ENCODE measurements at regions not wholly inside any gene's neighbourhood (a gene's known extent, or its start where the extent isn't known, plus 50 kb on each side); places are given as distances from the start of the nearest gene placed in this dataset.
A peak's percentile ranks its signal among the peaks of the same experiment; 100 is the strongest.

DNA sequence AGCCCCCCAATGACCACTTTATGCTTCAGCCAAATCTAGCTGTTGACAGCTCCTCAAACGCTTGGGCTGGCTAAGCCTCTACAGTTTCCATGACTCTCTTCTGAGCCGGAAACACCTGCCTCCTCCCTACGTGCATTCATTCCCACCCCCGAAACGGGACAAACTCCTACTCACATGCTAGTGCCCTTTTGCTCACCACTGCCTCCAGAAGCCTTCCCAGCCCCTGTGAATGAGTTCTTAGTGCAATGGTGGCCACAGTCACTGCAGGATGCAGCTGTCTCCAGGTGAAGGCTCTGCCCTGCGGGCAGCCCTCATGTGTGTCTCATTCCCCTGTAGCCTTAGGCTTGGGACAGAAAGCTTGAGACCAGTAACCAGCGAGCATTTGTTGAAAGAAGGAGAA is 68.8 kb upstream of the DAB2IP start:
- Mint-ChIP-seq H3K27me3 (ENCODE audit: low read depth, poor library complexity) (peaks cover 20% of the 10 kb centered on the region), H3K36me3 (ENCODE audit: low read depth) (no peaks in the 10 kb centered on the region), H3K4me3 (peak overlapping the region; percentile 29), H3K9me3 (no peaks in the 10 kb centered on the region), H3K27ac (peak overlapping the region; percentile 94), H3K4me1 (peaks cover 82% of the 10 kb centered on the region)
- no peak for DNase-seq
- TF ChIP-seq, protein P1, sequence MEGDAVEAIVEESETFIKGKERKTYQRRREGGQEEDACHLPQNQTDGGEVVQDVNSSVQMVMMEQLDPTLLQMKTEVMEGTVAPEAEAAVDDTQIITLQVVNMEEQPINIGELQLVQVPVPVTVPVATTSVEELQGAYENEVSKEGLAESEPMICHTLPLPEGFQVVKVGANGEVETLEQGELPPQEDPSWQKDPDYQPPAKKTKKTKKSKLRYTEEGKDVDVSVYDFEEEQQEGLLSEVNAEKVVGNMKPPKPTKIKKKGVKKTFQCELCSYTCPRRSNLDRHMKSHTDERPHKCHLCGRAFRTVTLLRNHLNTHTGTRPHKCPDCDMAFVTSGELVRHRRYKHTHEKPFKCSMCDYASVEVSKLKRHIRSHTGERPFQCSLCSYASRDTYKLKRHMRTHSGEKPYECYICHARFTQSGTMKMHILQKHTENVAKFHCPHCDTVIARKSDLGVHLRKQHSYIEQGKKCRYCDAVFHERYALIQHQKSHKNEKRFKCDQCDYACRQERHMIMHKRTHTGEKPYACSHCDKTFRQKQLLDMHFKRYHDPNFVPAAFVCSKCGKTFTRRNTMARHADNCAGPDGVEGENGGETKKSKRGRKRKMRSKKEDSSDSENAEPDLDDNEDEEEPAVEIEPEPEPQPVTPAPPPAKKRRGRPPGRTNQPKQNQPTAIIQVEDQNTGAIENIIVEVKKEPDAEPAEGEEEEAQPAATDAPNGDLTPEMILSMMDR (IDR thresholded peaks at IDR 0.05) = no peak

DNA sequence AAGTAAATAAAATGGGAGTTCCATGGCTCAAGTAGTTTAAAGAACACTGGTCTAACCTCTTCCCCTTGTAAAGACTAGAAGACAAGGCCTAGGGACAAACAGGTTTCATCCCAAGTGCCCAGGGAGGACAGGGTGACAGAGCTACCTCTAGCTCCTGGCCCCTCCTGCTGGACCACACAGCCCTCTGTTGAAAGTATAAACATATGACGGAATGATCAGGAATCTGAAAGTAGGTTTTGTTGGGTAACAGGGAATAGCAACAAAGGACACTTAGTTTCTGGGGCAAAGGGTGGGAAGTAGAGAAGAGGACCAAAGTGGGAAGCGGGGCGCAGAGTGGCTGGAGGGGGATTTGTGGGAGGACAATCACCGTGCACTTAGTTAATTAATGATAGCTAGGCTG is 67.0 kb upstream of the DAB2IP start:
- H3K36me3 Mint-ChIP-seq (ENCODE audit: low read depth) = no peaks in the 10 kb centered on the region
- DNase-seq = no peak
- peaks cover 27% of the 10 kb centered on the region for H3K27me3 Mint-ChIP-seq (ENCODE audit: low read depth, poor library complexity)
- no peak overlapping the region for H3K27ac Mint-ChIP-seq
- H3K9me3 Mint-ChIP-seq = no peaks in the 10 kb centered on the region
- TF ChIP-seq, protein P1 (IDR thresholded peaks at IDR 0.05) = no peak
- peaks cover 80% of the 10 kb centered on the region for H3K4me1 Mint-ChIP-seq
- H3K4me3 Mint-ChIP-seq = no peak overlapping the region

DNA sequence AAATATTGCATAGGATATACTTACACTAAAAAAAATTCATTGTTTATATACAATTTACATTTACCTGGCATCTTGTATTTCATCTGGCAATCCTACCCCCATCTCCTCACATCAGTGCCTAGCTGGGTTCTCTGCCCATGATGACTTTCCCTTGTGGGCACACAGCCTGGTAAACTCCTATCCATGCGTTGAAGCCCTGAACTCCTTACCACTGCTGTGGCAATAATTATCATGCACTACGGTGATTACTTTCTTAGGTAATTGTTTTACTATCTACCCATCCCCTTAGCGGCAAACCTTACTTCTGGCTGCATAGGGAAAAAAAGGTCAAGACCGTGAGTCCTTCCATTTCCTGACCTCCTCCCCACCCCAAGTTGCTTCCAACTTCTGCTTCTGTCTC is 63.6 kb upstream of the DAB2IP start:
- no peak overlapping the region for H3K27ac Mint-ChIP-seq
- H3K27me3 Mint-ChIP-seq (ENCODE audit: low read depth, poor library complexity) = peaks cover 38% of the 10 kb centered on the region
- H3K36me3 Mint-ChIP-seq (ENCODE audit: low read depth) = no peaks in the 10 kb centered on the region
- TF ChIP-seq, protein P1 (IDR thresholded peaks at IDR 0.05) = no peak
- no peaks in the 10 kb centered on the region for H3K9me3 Mint-ChIP-seq
- no peak for DNase-seq
- no peak overlapping the region for H3K4me3 Mint-ChIP-seq
- peaks cover 55% of the 10 kb centered on the region for H3K4me1 Mint-ChIP-seq

DNA sequence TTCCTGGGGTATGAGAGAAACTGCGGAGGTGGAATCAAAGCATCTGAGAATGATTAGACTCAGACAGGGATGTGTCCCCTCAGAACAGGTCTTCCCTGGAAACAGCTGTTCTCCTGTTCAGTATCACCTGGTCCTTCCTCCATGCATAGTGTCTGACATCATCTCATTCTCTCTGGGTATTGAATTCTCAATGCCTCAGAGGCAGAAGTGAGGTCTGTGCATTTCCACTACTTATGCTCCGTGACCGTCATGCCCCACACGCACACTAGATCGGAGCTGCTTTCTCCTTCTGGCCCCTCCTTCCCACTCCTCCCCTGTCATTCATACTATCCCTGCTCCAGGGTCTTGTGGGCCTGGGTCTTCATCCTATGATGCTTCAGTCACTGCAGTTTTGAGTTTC is 61.4 kb upstream of the DAB2IP start:
- Mint-ChIP-seq H3K27ac (no peak overlapping the region), H3K4me1 (peaks cover 46% of the 10 kb centered on the region), H3K36me3 (ENCODE audit: low read depth) (no peaks in the 10 kb centered on the region), H3K9me3 (no peaks in the 10 kb centered on the region), H3K27me3 (ENCODE audit: low read depth, poor library complexity) (peaks cover 45% of the 10 kb centered on the region), H3K4me3 (no peak overlapping the region)
- TF ChIP-seq, protein P1 (IDR thresholded peaks at IDR 0.05) = no peak
- no peak for DNase-seq

DNA sequence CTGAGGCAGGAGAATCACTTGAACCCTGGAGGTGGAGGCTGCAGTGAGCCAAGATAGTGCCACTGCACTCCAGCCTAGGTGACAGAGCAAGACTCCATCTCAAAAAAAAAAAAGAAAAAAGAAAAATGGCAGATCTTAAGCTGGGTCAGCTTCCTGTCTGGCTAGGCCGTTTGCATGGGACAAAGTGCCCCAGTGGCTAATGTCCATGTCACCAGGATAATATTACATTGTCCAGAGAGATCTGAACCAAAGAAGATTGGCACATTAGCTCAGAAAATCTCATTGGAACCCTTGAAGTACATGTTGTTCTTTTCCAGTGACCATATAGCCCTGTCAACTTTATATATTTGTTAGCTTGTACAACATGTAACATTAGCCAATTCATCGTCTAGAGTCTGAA is 59.2 kb upstream of the DAB2IP start:
- peaks cover 3% of the 10 kb centered on the region for H3K36me3 Mint-ChIP-seq (ENCODE audit: low read depth)
- H3K27me3 Mint-ChIP-seq (ENCODE audit: low read depth, poor library complexity) = peaks cover 32% of the 10 kb centered on the region
- H3K27ac Mint-ChIP-seq = no peak overlapping the region
- TF ChIP-seq, protein P1 (IDR thresholded peaks at IDR 0.05) = no peak
- no peak for DNase-seq
- peaks cover 15% of the 10 kb centered on the region for H3K9me3 Mint-ChIP-seq
- H3K4me1 Mint-ChIP-seq = peaks cover 32% of the 10 kb centered on the region
- H3K4me3 Mint-ChIP-seq = no peak overlapping the region

DNA sequence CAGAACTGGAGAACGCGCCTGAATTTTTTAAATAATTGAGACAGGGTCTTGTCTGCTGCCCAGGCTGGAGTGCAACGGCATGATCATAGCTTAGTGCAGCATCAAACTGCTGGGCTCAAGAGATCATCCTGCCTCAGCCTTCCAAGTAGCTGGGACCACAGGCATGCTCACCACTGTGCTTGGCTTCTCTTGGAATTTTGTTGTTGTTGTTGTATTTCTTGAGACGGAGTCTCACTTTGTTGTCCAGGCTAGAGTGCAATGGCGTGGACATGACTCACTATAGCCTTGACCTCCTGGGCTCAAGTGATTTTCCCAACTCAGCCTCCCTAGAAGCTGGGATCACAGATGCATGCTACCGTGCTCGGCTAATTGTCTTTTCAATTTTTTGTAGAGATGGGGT is 58.4 kb upstream of the DAB2IP start:
- Mint-ChIP-seq H3K4me1 (peaks cover 31% of the 10 kb centered on the region), H3K36me3 (ENCODE audit: low read depth) (peaks cover 5% of the 10 kb centered on the region), H3K4me3 (no peak overlapping the region), H3K27ac (no peak overlapping the region), H3K9me3 (peaks cover 22% of the 10 kb centered on the region), H3K27me3 (ENCODE audit: low read depth, poor library complexity) (peaks cover 32% of the 10 kb centered on the region)
- no peak for DNase-seq
- TF ChIP-seq, protein P1 (IDR thresholded peaks at IDR 0.05) = no peak

Data from nephron progenitor cell (in vitro differentiated cells).